NCI-H187 (cell line): ENCODE measurements at regions not wholly inside any gene's neighbourhood (a gene's known extent, or its start where the extent isn't known, plus 50 kb on each side); places are given as distances from the start of the nearest gene placed in this dataset.

Experiments used
- DNase-seq, 2 experiments: peaks; one replicate each; lab custom pipeline; 2025; lab: John Stamatoyannopoulos, UW

- no peak for DNase-seq
These were observed 167.9 kb upstream of the TAB2 start for GRCh38 chr6:149149653-149150052.

- no peak for DNase-seq
These were observed 167.2 kb upstream of the TAB2 start for GRCh38 chr6:149150301-149150700.

GRCh38 chr6:149150801-149151398, 166.6 kb upstream of the TAB2 start:
- DNase-seq, result no peak

- DNase-seq, result no peak
These were observed 165.0 kb upstream of the TAB2 start for GRCh38 chr6:149152521-149152920.

- no peak for DNase-seq
These were observed 164.4 kb upstream of the TAB2 start for GRCh38 chr6:149153100-149153499.

- DNase-seq, result no peak
These were observed 163.8 kb upstream of the TAB2 start for GRCh38 chr6:149153693-149154092.

GRCh38 chr6:149154261-149154821, 163.2 kb upstream of the TAB2 start:
- no peak for DNase-seq

- DNase-seq, result no peak
These were observed 160.4 kb upstream of the TAB2 start for GRCh38 chr6:149157126-149157525.

GRCh38 chr6:149158076-149158475, 159.4 kb upstream of the TAB2 start:
- no peak for DNase-seq

- no peak for DNase-seq
These were observed 156.6 kb upstream of the TAB2 start for GRCh38 chr6:149160943-149161342.

GRCh38 chr6:149162924-149163323, 154.6 kb upstream of the TAB2 start:
- no peak for DNase-seq

- DNase-seq, result no peak
These were observed 153.2 kb upstream of the TAB2 start for GRCh38 chr6:149164199-149164750.

GRCh38 chr6:149166336-149166735, 151.2 kb upstream of the TAB2 start:
- DNase-seq, result no peak

- no peak for DNase-seq
These were observed 150.8 kb upstream of the TAB2 start for GRCh38 chr6:149166747-149167146.

GRCh38 chr6:149168968-149169367, 148.5 kb upstream of the TAB2 start:
- no peak for DNase-seq

GRCh38 chr6:149169761-149170511, 147.6 kb upstream of the TAB2 start:
- no peak for DNase-seq

GRCh38 chr6:149170564-149171452, 146.7 kb upstream of the TAB2 start:
- no peak for DNase-seq

GRCh38 chr6:149173222-149173621, 144.3 kb upstream of the TAB2 start:
- no peak for DNase-seq

GRCh38 chr6:149174962-149175361, 142.6 kb upstream of the TAB2 start:
- no peak for DNase-seq

- no peak for DNase-seq
These were observed 140.4 kb upstream of the TAB2 start for GRCh38 chr6:149176971-149177667.

- DNase-seq, result no peak
These were observed 138.1 kb upstream of the TAB2 start for GRCh38 chr6:149179431-149179830.

- no peak for DNase-seq
These were observed 136.2 kb upstream of the TAB2 start for GRCh38 chr6:149181304-149181703.
